ENCODE measurements at regions not wholly inside any gene's neighbourhood (a gene's known extent, or its start where the extent isn't known, plus 50 kb on each side); places are given as distances from the start of the nearest gene placed in this dataset.

DNA sequence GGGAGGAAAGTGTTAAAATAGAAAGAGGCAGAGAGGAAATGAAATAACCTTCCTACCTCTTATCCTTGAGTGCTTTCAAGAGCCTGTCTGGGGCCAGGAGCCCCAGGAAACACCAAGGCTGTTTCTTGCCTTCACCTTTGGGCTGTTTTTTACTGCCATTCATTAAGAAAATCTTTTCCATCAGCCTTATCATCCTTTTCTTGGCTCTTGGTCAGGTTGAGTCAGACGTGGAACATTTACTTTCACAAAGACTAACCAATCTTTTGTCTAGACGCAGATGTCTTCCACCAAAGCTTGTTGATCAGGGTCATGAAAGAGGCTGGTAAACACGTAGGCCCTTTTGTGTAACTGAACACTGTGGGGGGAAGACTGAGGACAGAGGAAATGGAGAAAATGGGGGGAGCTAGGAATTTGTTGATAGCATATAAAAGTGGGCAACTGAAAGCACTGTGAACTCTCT lies 151.0 kb upstream of the THBS1 start:
- no peaks in the 10 kb centered on the region for H3K36me3 Mint-ChIP-seq
- Histone ChIP-seq H3K27me3 (ENCODE audit: control insufficient read depth in 2 of 2, insufficient read depth in 2 of 2, low read length in 2 of 2) (no peaks in the 10 kb centered on the region), H3K36me3 (replicated peaks in 1 of 2; ENCODE audit: control insufficient read depth in 1 of 2, insufficient read depth in 2 of 2, low read length in 2 of 2) (no peaks in the 10 kb centered on the region), H3K79me2 (ENCODE audit: insufficient read depth, low read length) (no peaks in the 10 kb centered on the region), H4K20me1 (ENCODE audit: insufficient read depth, low read length) (no peaks in the 10 kb centered on the region), H3K9me3 (replicated peaks in 1 of 2; ENCODE audit: control insufficient read depth in 1 of 2, insufficient read depth in 1 of 2, low read length in 2 of 2) (no peaks in the 10 kb centered on the region), H3K4me2 (replicated peaks; ENCODE audit: extremely low read depth, low read length, poor library complexity, severe bottlenecking) (no peak overlapping the region), H2AFZ (ENCODE audit: insufficient read depth, low read depth, low read length, poor library complexity, severe bottlenecking) (no peak overlapping the region), H3K9ac (ENCODE audit: insufficient read depth, low read length, poor library complexity, severe bottlenecking) (no peak overlapping the region), H3K4me3 (replicated peaks in 1 of 3; ENCODE audit: low read depth in 2 of 3, low read length in 3 of 3) (no peak overlapping the region), H3K27ac (ENCODE audit: low read depth in 1 of 2, low read length in 2 of 2) (peak overlapping the region in 1 of 2 donors; percentile 17), H3K4me1 (ENCODE audit: control insufficient read depth in 1 of 2, insufficient read depth in 2 of 2, low read length in 2 of 2) (peaks cover 62 to 73% of the 10 kb centered on the region in 2 donors)
- TF ChIP-seq, protein P1, sequence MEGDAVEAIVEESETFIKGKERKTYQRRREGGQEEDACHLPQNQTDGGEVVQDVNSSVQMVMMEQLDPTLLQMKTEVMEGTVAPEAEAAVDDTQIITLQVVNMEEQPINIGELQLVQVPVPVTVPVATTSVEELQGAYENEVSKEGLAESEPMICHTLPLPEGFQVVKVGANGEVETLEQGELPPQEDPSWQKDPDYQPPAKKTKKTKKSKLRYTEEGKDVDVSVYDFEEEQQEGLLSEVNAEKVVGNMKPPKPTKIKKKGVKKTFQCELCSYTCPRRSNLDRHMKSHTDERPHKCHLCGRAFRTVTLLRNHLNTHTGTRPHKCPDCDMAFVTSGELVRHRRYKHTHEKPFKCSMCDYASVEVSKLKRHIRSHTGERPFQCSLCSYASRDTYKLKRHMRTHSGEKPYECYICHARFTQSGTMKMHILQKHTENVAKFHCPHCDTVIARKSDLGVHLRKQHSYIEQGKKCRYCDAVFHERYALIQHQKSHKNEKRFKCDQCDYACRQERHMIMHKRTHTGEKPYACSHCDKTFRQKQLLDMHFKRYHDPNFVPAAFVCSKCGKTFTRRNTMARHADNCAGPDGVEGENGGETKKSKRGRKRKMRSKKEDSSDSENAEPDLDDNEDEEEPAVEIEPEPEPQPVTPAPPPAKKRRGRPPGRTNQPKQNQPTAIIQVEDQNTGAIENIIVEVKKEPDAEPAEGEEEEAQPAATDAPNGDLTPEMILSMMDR (IDR thresholded peaks at IDR 0.05), result no peak
- no peak for DNase-seq
- peak overlapping the region in 6 of 7 donors; percentile 41 to 89 (median 76) for H3K27ac Mint-ChIP-seq
- H3K4me1 Mint-ChIP-seq, result peaks cover 73% of the 10 kb centered on the region
- H3K4me3 Mint-ChIP-seq, result no peak overlapping the region
- WGBS (ENCODE audit: insufficient coverage), result 29% methylated on average over 1 of the region's 3 CpGs
- peaks cover 0 to 5% (median 0%) of the 10 kb centered on the region in 3 donors for H3K27me3 Mint-ChIP-seq (ENCODE audit: low read depth in 3 of 3)
- intact Hi-C loops (cut with micrococcal nuclease), result loop anchor here in 1 of 2 donors (5.0 kb wide), 3 partner anchors 37 to 103 kb away; no protein-coding TSS in a partner anchor
- peaks cover 0 to 2% (median 0%) of the 10 kb centered on the region in 7 donors for H3K9me3 Mint-ChIP-seq

DNA sequence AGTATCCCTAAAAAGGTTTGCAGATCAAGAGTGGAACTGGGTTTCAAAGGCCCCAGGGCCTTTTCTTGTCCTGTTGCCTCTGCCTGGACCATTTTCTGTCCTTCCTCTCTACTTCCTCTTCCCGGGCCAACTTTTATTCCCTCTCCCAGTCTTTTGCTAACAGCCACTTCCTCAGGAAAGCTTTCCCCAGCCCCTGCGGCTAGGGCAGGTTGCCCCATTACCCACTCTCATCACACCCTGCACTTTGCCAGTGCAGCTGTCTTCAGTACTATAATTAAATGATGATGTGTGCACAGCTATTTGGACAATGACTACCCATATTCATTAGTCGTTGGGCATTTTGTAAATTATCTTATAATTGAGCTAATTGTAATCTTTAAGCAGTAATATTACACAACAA lies 150.5 kb upstream of the THBS1 start:
- peak overlapping the region in 1 of 2 donors; percentile 17 for H3K27ac ChIP-seq (ENCODE audit: low read depth in 1 of 2, low read length in 2 of 2)

More for the DNA sequence above, 150.5 kb upstream of the THBS1 start:
- H3K4me3 ChIP-seq (replicated peaks in 1 of 3; ENCODE audit: low read depth in 2 of 3, low read length in 3 of 3), result no peak overlapping the region
- no peaks in the 10 kb centered on the region for H3K27me3 ChIP-seq (ENCODE audit: control insufficient read depth in 2 of 2, insufficient read depth in 2 of 2, low read length in 2 of 2)
- no peak overlapping the region for H3K4me3 Mint-ChIP-seq
- H3K9ac ChIP-seq (ENCODE audit: insufficient read depth, low read length, poor library complexity, severe bottlenecking), result no peak overlapping the region
- H3K4me2 ChIP-seq (replicated peaks; ENCODE audit: extremely low read depth, low read length, poor library complexity, severe bottlenecking), result no peak overlapping the region
- H4K20me1 ChIP-seq (ENCODE audit: insufficient read depth, low read length), result no peaks in the 10 kb centered on the region
- H2AFZ ChIP-seq (ENCODE audit: insufficient read depth, low read depth, low read length, poor library complexity, severe bottlenecking), result no peak overlapping the region
- H3K4me1 ChIP-seq (ENCODE audit: control insufficient read depth in 1 of 2, insufficient read depth in 2 of 2, low read length in 2 of 2), result peaks cover 62 to 73% of the 10 kb centered on the region in 2 donors
- peak in 2 of 3 donors; percentile 43 to 53 for DNase-seq
- peaks cover 0 to 5% (median 0%) of the 10 kb centered on the region in 3 donors for H3K27me3 Mint-ChIP-seq (ENCODE audit: low read depth in 3 of 3)
- WGBS (ENCODE audit: insufficient coverage), result no CpG with 5 or more reads among the region's 3 CpGs
- TF ChIP-seq, protein P1 (IDR thresholded peaks at IDR 0.05), result no peak
- H3K4me1 Mint-ChIP-seq, result peaks cover 73% of the 10 kb centered on the region
- no peaks in the 10 kb centered on the region for H3K79me2 ChIP-seq (ENCODE audit: insufficient read depth, low read length)
- no peaks in the 10 kb centered on the region for H3K36me3 ChIP-seq (replicated peaks in 1 of 2; ENCODE audit: control insufficient read depth in 1 of 2, insufficient read depth in 2 of 2, low read length in 2 of 2)
- peak overlapping the region in 6 of 7 donors; percentile 70 to 89 (median 76) for H3K27ac Mint-ChIP-seq
- H3K9me3 Mint-ChIP-seq, result peaks cover 0 to 2% (median 0%) of the 10 kb centered on the region in 7 donors
- intact Hi-C loops (cut with micrococcal nuclease), result no loop called here
- H3K36me3 Mint-ChIP-seq, result no peaks in the 10 kb centered on the region
- H3K9me3 ChIP-seq (replicated peaks in 1 of 2; ENCODE audit: control insufficient read depth in 1 of 2, insufficient read depth in 1 of 2, low read length in 2 of 2), result no peaks in the 10 kb centered on the region
